Activated effector memory CD4-positive, alpha-beta T cell treated with anti-CD3 and anti-CD28 coated beads, Interleukin-2, amount 50 U/mL, for 16 hours (primary cell): ENCODE measurements at regions not wholly inside any gene's neighbourhood (a gene's known extent, or its start where the extent isn't known, plus 50 kb on each side); places are given as distances from the start of the nearest gene placed in this dataset.

Source experiments
- DNase-seq: peaks from one replicate; pipeline ENCODE4 v3.0.0-alpha.2; 2020

DNA sequence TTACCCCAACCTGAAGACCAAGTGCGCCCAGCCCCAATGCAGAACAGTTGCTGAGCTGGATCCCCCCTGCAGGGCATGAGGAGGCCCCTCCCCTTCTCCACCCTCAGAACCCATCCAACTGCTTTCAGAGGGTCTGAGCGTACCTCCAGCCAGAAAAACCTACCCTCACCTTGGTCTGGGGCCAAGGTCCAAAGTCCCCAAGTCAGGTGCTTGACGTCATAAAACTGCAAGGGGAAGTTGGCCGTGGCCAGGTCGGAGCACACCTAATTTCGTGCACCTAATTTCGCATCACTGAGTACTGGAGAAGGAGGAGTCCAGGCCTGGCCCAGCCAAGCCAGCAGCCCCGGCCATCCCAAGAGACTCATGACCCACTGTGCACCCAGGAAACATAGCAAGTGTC lies 289.8 kb downstream of the CTTN start:
- DNase-seq = no peak

DNA sequence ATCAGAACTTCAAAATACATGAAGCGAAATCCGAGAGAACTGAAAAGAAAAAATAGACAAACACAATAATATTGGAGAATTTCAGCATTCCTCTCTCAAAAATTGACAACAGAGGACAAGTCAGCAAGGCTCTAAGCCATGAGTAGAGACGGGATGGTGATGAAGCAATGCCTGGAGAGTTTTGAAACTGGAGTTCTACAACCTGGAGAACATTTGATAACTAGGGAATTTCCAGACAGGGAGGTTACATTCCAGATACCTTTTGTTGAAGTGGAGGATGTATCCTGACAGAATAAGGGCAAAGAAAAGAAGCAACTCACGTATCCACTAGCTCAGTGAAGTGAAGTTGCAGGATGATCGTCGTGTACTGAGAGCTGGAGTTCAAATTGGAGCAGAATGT lies 291.4 kb downstream of the CTTN start:
- DNase-seq = no peak

DNA sequence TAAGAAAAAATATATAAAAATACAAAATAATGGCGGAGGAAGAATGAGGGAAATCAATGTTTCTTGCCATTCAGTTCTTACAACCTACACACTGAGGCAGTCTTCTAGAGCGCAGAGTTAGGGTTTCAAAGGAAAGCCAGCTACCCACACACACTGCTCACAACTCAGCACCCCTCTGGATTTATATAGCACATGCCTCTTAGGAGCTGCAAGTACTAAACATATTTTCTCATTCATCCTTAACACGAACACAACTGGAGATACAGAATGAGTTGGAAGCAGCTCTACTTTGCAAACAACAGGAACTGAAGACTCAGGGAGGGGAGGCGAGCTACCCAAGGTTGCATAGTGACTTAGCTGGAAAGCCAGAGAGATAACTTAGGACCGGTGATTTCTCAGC lies 293.8 kb downstream of the CTTN start:
- DNase-seq = no peak

DNA sequence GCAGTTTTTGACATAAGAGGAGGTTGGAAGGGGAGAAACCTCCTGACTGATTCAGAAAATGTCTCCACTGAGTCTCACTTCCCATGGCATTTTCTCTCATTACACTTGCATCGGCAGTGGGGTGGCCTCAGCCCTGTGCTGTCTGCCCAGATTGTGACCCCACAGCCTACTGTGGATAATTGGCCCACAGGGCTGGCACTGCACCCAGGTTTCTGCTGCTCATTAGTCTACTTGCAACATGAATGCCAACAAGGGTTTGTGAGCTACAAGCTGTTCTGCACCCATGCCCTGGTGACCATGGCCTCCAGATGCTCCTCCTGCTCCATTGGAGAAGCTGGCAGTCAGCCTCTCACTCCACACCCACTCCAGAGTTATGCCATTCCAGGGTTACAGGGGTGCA lies 296.0 kb downstream of the CTTN start:
- no peak for DNase-seq

DNA sequence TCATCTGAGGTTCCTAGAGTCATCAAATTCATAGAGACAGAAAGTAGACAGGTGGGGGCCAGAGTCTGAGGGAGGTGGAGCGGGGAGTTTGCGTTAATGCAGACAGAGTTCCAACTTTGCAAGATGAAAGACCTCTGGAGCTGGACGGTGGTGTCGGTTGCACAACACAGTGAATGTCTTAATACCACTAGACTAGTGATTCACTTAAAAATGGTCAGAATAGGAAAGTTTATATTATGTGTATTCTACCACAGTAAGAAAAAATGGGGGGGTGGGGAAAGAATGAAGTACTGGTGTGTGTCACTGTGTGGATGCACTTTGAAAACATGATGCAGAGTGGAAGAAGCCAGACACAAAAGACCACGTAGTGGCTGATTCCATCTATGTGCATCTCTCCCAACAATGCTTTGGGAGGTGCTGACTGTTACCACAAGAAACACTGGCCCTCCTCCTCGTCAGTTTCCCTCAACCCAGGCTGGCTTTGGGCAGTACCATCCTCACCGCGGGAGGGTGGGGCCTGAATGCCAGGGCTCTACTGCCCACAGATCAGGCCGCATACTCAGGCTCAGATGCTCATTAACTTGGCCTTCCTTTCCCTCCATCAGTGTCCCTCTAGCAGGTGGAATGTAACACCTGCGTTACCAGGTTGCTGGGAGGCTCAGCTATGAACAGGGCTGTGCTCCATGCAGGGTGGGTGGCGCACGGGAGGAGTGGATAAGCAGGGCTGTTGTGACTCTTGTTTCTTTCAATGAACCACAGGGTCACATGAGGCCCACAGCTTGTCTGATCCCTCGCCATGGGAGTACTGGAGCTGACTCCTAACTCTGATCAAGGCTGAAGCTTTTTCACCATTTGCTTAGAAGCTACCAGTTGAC lies 297.0 kb downstream of the CTTN start:
- DNase-seq = no peak

DNA sequence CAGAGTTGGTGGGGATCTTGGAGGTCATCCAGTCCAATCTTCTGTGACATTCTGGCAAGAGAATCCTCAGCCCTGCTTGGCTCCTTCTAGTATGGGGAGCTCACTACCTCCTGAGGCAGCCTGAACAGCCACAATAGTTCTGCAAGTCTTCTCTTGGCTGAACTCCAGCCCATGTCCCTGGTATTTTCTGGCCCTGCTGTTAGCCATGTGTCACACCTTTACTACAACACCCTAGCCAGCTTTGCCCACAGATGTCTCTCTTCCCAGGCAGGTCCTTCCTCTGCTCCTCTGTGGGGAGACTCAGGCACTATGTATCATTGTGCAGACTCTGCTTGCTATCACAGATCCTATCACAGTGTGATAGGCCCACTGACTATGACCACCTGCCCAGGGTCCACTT lies 297.7 kb downstream of the CTTN start:
- DNase-seq = no peak

DNA sequence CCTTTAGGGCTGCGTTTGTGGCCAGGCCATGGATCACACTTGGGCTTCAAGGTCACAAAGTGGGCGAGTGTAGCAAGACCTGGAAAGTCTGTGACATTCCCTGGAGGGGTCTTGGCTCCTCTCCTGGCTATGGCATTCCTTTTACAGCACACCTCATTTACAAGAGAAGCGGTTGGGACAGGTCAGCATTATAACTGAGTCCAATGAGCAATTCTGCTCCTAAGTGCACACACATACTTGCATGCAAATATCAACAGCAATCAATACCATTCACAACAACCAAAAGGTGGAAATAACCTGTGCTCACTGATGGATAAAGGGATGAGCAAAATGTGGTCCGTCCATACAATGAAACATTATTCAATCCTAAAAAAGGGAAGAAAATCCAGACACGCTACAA lies 298.2 kb downstream of the CTTN start:
- no peak for DNase-seq

DNA sequence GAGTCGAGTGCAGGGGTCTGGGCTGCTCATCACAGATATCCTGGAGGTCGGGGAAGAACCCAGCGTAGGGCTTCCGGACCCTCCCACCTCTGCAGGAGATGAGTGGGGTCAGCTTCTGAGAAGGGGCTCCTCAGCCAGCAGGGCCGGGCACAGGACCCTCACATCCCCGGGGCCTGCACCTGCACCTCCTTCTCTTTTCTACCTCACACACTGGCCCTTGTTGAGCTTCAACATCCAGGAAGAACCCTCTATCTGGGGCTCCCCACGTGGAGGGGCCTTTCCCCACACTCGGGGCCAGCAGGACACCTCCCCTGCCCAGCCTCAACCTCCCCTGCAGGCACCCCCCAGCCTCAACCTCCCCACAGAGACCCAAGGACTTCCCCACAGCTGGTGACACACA lies 299.4 kb downstream of the CTTN start:
- no peak for DNase-seq

DNA sequence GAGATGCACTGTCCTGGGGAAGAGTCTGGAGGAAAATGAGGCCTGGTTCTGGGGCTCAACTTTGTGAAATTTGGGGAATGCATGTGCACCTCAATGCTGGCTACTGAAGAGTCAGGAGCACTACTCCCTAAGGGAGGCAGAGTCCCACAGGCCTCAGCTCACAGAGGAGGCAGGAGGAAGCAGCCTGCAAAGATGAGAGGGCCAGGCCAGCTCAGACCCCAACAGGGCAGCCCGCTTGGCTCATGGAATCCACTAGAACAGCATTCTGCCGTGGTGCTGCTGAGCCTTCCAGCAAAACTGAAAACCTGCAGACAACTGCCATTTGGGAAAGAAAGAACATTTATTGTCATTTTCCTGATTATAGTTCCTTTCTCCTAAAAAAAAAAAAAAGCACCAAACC lies 300.5 kb downstream of the CTTN start:
- no peak for DNase-seq

DNA sequence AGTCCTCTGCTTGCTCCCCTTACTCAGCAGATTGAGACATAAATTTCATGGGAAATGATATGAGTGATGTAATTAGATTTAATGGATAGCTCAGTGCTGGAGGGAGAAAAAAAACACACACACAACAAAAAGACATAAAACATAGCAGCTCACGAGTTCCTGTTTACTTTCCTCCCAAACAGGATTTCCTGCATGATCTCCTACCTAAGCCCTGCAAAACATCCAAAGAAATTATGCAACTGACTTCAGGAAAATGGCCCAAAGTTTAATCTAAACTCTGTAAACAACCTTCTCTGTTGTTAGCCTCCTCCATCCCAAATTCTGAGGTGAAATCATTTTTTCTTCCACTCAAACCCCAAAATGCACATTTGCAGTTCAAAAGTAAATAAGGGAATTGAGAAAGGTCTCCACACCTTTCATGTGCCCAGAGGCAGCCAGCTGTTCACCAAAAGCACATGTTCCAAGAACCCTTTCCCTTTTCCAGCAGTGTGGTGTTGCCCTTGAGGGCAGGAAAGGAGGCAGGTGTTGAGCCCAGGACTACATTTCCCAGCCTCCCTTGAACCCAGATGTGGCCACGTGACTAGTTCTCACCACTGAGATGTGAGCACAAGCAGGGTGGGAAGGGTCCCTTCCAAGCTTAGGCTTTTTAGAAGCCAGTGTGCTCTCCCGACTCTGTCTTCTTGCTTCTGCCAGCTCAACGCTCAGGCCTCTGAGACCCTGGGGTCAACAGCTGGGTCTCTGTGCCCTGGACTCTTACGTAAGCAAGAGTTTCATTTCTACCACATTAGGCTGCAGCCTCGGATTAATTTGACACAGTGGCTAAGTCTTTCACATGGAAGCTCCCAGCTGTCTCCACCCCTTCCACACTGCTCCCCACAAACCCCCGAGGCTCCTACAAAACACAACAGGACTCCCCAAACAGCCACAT lies 301.2 kb downstream of the CTTN start:
- no peak for DNase-seq

DNA sequence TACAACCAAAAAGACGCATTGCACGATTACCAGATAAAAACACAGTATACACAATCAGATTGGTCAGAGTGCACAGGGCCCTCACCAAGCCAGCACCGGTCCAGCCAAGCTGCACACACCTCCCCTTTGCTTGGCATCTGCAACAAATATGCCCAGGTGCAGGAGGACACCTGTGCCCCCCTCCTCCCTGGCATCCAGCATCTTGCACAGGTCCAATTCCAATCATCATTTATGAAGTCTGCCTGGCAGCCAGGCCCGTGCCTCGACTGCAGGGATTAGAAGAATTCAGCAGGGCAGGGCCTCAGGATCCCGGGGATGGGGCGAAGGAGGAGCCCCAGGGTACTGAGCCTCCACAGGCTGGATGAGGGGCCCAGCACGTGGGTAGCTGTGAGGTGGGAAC lies 302.1 kb downstream of the CTTN start:
- DNase-seq = no peak

DNA sequence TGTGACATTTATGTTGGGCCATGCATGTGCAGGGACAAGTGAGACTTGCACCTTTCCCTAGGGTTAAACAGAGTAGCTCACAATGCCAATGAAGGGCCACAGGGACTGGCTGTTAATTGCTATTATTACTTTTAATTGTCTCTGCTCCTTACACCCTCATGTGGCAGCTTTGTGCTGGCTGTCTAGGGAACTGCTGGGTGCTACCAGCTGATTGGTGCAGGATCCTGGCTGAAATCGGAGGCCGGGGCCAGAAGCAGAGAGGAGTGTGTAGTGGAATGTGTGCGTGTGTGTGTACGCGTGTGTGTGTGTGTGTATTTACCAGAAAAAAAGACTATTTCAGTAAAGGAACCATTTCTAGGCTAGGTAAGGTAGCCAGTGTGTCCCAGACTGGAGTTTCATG lies 302.5 kb downstream of the CTTN start:
- DNase-seq = no peak

DNA sequence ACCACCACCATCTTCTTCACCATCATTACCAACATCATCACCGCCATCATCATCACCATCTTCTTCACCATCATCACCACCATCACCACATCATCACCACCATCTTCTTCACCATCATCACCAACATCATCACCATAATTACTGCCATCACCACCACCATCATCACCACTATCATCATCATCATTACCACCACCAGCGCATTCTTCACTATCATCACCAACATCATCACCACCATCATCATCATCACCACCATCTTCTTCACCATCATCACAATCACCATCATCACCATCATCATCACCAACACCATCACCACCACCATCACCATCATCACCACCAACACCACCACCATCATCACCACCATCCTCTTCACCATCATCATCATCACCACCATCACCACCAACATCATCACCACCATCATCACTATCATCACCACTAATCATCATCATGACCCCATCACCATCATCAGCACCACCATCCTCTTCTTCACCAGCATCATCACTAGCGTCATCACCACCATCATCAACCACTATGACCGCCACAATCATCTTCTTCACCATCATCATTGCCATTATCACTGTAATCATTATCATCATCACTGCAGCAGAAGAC lies 303.8 kb downstream of the CTTN start:
- DNase-seq = no peak

DNA sequence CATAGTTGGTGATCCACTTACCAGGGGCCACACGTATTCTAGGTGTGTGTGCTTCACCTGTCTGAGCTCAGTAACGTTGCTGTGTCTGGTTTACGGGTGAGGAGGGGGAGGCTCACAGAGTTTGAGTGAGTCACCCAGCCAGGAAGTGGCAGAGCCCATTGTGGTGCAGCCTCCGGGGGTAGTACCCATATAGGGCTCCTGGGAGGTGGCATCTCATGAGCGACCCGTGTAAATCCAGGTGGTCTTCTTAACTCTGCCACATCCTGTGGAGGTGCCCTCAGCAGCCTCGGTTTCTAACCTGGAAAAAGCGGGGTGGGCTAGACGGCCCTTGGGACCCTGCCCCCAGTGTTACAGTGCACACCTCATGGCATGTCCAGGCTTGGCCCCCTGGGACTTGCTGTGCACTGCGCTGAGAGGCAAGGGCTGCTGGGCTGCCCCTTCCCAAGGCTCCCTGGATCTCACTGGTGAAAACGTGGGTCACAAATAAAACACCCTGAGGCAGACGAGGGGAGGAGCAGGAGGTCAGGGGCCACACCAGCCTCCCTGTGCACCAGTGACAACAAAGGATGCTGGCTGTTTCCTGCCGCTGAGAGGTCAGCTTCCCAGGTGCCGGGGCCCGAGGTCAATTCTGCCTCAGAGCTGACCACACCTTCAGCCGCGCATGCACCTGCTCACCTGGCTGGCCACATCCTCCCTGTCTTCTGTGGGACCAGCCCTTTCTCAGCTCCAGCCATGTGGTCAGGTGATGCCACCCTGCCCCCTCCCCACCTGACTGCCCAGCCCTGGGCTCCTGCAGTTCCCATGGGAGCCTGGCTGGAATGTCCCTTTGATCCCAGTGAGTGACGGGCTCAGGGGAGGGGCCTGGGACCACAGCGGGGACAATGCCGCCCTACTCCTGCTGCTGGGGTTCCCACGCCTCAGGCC lies 305.1 kb downstream of the CTTN start:
- DNase-seq = no peak

DNA sequence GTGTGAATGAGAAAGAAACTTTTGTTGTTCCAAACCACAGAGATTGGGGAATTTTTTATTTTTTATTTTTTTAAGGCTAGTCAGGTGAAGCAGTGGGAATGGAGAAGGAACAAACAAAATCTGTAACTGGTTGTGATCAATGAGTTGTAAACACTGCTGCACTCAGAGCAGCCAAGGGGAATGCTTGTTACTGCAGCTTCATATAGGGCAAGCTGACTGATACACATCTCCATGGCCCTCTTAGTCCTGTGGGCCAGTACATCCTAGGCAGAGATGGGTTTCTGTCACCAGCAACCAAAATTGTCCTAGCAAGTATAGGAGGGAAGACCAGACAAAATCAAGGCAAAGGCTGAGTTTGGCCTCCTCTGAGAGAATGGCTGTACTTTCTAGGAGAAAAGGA lies 306.8 kb downstream of the CTTN start:
- DNase-seq = no peak

DNA sequence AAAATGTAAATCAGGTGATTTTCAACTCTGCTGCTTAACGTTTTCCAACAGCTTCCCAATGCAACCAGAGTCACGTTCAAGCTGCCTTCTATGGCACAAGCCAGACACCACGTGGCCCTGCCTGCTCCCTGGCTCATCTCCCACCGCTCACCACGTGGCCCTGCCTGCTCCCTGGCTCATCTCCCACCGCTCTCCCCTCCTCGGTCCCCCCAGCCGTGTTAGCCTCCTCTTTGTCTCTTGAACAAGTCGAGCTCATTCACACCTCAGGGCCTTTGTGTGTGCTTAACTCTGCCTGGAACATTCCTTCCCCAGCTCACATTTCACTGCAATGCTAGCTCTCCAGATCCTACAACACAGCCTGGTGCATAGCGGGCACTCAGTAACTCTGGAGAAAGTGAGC lies 307.6 kb downstream of the CTTN start:
- DNase-seq = no peak

DNA sequence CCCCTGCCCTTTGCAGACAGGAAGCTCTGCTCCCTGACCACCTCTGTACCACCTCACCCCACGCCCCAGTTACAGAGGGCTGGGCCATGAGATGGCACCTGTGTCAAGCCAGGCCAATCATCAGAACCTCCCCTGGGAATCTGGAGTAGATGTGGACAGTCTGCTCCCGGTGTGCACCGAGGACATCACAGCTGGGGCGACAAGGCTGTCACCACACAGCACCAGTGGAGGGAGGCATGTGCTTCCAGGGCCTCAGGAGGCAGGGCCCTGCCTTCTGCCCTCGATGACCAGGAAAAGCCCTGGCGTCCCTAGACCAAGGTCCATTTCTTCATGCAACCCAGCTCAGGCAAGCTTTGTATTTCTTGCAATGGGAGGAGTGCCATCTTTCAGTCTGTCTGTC lies 309.5 kb downstream of the CTTN start:
- no peak for DNase-seq

DNA sequence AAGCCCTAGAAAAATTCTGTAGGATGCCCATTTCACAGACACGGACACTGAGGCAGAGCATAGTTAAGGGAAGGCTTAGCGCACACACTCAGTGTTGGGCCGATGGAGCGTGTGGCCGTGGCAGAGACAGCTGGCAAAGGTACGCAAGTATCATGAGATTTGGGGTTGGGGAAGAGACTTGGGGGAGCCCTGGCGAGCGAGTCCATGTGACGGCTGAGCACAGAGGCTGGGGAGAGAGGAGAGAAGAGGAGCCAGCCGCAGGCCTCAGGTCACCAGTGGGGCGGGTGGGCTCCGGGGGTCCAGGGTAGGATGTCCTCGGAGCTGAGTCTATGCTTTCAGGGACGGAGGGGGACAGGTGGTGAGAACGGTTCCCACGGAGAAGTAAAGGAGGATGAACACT lies 311.3 kb downstream of the CTTN start:
- no peak for DNase-seq

DNA sequence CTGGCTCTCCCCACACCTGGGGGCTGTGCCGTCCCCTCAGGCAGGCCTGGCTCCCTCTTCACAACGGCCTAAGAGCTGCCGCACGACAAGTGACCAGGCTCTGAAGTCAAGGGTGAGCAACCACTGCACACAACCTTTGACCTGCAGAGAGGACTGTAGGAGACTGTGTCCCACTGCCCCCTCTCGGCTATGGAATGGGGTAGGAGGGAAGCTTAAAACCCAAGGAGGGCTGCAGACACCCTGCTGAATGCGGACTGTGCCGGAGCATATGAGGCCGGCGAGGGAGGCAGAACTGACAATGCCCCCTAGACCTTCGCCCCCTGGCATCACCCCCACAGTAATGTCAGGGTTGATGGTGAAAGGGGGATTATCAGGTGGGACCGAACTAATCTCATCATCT lies 311.9 kb downstream of the CTTN start:
- DNase-seq = no peak

DNA sequence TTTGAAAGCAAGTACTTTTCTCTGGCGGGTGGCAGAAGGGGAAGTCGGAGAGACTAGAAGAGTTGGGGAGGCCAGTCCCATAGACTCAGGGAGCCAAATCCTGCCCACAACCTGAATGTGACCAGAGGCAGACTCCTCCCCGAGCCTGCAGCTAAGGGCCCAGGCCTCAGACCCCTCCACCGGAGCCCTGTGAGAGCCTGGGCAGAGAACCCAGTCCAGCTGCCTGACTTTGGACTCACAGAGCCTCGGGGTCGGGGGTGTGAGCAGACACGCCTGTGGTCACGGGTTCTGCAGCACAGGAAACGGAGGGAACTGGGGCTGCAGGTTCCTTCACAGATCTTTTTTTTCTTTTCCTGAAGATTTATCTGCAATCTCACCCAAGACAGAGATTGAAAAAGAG lies 312.3 kb downstream of the CTTN start:
- DNase-seq = no peak

DNA sequence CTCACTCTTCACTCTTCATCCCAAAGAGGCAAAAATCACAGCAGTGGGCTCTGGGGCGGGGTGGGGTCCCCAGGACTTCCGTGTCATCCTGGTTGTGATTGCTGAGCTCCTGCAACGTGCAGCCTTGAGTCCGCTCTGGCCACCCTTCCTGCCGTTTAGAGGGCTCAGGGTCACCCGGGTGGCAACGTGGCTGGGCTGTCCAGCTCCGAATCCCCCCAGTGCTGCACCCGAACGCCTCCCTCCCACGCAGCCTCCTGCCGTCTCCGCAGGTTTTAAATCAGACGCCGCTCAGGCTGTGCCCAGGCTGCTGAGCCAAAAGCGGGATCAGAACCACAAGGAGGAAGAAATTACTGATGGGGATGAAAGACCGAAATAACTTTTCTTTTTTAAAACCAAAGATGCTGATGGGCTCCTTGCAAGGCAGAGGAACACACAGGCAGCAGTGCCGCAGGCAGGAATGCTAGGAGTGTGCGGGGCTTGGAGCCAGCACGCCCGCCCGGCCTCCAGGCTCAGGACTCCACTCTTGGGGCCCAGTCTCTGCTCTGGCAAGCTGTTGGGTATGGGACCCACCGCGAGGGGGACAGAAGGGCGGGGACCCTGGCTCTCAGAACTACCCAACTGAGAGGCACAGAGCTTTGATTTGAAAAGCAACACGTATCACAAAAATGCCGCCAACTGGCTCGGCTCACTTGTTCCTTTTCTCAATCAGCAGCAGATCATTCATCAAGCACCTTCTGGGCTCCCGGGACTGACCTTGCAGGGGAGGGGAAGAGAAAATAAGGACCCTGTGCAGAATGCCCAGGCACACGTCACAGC lies 313.0 kb downstream of the CTTN start:
- DNase-seq = no peak

DNA sequence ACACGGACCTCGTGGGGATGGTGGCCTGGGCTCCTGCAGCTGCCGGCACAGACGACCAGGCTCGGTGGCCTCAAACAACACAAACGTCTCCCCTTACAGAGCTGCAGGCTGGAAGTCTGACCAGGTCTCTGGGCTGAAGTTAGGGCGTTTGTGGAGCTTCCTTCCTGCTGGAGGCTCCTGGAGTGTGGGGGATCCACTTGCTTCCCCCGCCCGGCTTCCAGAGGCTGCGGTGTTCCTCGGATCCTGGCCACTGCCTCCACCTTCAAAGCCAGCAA lies 313.5 kb downstream of the CTTN start:
- DNase-seq = no peak
